ENCODE measurements at regions not wholly inside any gene's neighbourhood (a gene's known extent, or its start where the extent isn't known, plus 50 kb on each side); places are given as distances from the start of the nearest gene placed in this dataset.

GRCh38 chr3:132818251-132818650 lies 96.0 kb upstream of the NPHP3 start:
- no peak overlapping the region for H3K27ac Mint-ChIP-seq
- DNase-seq = no peak
- POLR2A ChIA-PET = no interaction called here
- H3K4me3 Mint-ChIP-seq = no peak overlapping the region
- intact Hi-C loops (cut with DNase I, micrococcal nuclease) = no loop called here
- no peak for ATAC-seq
- H3K4me1 Mint-ChIP-seq = no peaks in the 10 kb centered on the region
- H3K36me3 Mint-ChIP-seq (ENCODE audit: low read depth) = no peaks in the 10 kb centered on the region
- peaks cover 20% of the 10 kb centered on the region for H3K27me3 Mint-ChIP-seq
- H3K9me3 Mint-ChIP-seq (ENCODE audit: low read depth) = peaks cover under 1% of the 10 kb centered on the region
- CTCF ChIA-PET = no interaction called here

GRCh38 chr3:132817646-132818177 lies 95.5 kb upstream of the NPHP3 start:
- Mint-ChIP-seq H3K27ac (no peak overlapping the region), H3K27me3 (peaks cover 22% of the 10 kb centered on the region), H3K4me3 (no peak overlapping the region), H3K36me3 (ENCODE audit: low read depth) (no peaks in the 10 kb centered on the region), H3K4me1 (no peaks in the 10 kb centered on the region), H3K9me3 (ENCODE audit: low read depth) (peaks cover 2% of the 10 kb centered on the region)
- intact Hi-C loops (cut with DNase I, micrococcal nuclease) = no loop called here
- ATAC-seq (no peak), DNase-seq (no peak)
- POLR2A ChIA-PET = no interaction called here
- CTCF ChIA-PET = no interaction called here

- POLR2A ChIA-PET = no interaction called here
- H3K4me1 Mint-ChIP-seq = no peaks in the 10 kb centered on the region
- H3K27ac Mint-ChIP-seq = no peak overlapping the region
- CTCF ChIA-PET = no interaction called here
- H3K27me3 Mint-ChIP-seq = peaks cover 2% of the 10 kb centered on the region
- H3K36me3 Mint-ChIP-seq (ENCODE audit: low read depth) = no peaks in the 10 kb centered on the region
- DNase-seq = no peak
- no peaks in the 10 kb centered on the region for H3K9me3 Mint-ChIP-seq (ENCODE audit: low read depth)
- intact Hi-C loops (cut with DNase I, micrococcal nuclease) = no loop called here
- ATAC-seq = no peak
- no peak overlapping the region for H3K4me3 Mint-ChIP-seq
Measured at GRCh38 chr3:132805071-132805470, 82.9 kb upstream of the NPHP3 start.

- ChIA-PET POLR2A (no interaction called here), CTCF (no interaction called here)
- no peaks in the 10 kb centered on the region for H3K4me1 Mint-ChIP-seq
- ATAC-seq = no peak
- no peaks in the 10 kb centered on the region for H3K36me3 Mint-ChIP-seq (ENCODE audit: low read depth)
- intact Hi-C loops (cut with DNase I, micrococcal nuclease) = no loop called here
- peaks cover 2% of the 10 kb centered on the region for H3K27me3 Mint-ChIP-seq
- H3K9me3 Mint-ChIP-seq (ENCODE audit: low read depth) = no peaks in the 10 kb centered on the region
- no peak overlapping the region for H3K27ac Mint-ChIP-seq
- no peak overlapping the region for H3K4me3 Mint-ChIP-seq
- DNase-seq = no peak
Measured at GRCh38 chr3:132804498-132804897, 82.3 kb upstream of the NPHP3 start.

GRCh38 chr3:132803889-132804288 lies 81.7 kb upstream of the NPHP3 start:
- POLR2A ChIA-PET = no interaction called here
- Mint-ChIP-seq H3K27me3 (peaks cover 2% of the 10 kb centered on the region), H3K27ac (no peak overlapping the region), H3K4me1 (no peaks in the 10 kb centered on the region), H3K4me3 (no peak overlapping the region), H3K9me3 (ENCODE audit: low read depth) (no peaks in the 10 kb centered on the region), H3K36me3 (ENCODE audit: low read depth) (no peaks in the 10 kb centered on the region)
- CTCF ChIA-PET = no interaction called here
- intact Hi-C loops (cut with DNase I, micrococcal nuclease) = no loop called here
- DNase-seq (no peak), ATAC-seq (no peak)

- no peaks in the 10 kb centered on the region for H3K36me3 Mint-ChIP-seq (ENCODE audit: low read depth)
- intact Hi-C loops (cut with DNase I, micrococcal nuclease) = no loop called here
- no peak overlapping the region for H3K4me3 Mint-ChIP-seq
- ChIA-PET POLR2A (no interaction called here), CTCF (no interaction called here)
- no peak for DNase-seq
- H3K4me1 Mint-ChIP-seq = no peaks in the 10 kb centered on the region
- no peak overlapping the region for H3K27ac Mint-ChIP-seq
- H3K27me3 Mint-ChIP-seq = peaks cover 1% of the 10 kb centered on the region
- no peak for ATAC-seq
- H3K9me3 Mint-ChIP-seq (ENCODE audit: low read depth) = no peaks in the 10 kb centered on the region
Measured at GRCh38 chr3:132800958-132801357, 78.7 kb upstream of the NPHP3 start.

GRCh38 chr3:132790806-132791205 lies 68.6 kb upstream of the NPHP3 start:
- intact Hi-C loops (cut with DNase I, micrococcal nuclease) = no loop called here
- ATAC-seq (no peak), DNase-seq (no peak)
- Mint-ChIP-seq H3K4me1 (no peaks in the 10 kb centered on the region), H3K27ac (no peak overlapping the region), H3K27me3 (peaks cover 17% of the 10 kb centered on the region), H3K4me3 (no peak overlapping the region), H3K36me3 (ENCODE audit: low read depth) (no peaks in the 10 kb centered on the region), H3K9me3 (ENCODE audit: low read depth) (no peaks in the 10 kb centered on the region)
- POLR2A ChIA-PET = interaction anchor here (0.6 kb wide), 1 partner anchor 9 kb away, joined by 3 read pairs; no protein-coding TSS in a partner anchor
- CTCF ChIA-PET = no interaction called here

GRCh38 chr3:132789959-132790358 lies 67.8 kb upstream of the NPHP3 start:
- DNase-seq = no peak
- Mint-ChIP-seq H3K36me3 (ENCODE audit: low read depth) (no peaks in the 10 kb centered on the region), H3K27me3 (peaks cover 17% of the 10 kb centered on the region), H3K4me1 (no peaks in the 10 kb centered on the region), H3K4me3 (no peak overlapping the region), H3K9me3 (ENCODE audit: low read depth) (no peaks in the 10 kb centered on the region), H3K27ac (no peak overlapping the region)
- ATAC-seq = no peak
- intact Hi-C loops (cut with DNase I, micrococcal nuclease) = no loop called here
- POLR2A ChIA-PET = no interaction called here
- CTCF ChIA-PET = no interaction called here

- ChIA-PET POLR2A (no interaction called here), CTCF (no interaction called here)
- no peak overlapping the region for H3K4me3 Mint-ChIP-seq
- ATAC-seq (no peak), DNase-seq (no peak)
- no peaks in the 10 kb centered on the region for H3K4me1 Mint-ChIP-seq
- intact Hi-C loops (cut with DNase I, micrococcal nuclease) = no loop called here
- H3K9me3 Mint-ChIP-seq (ENCODE audit: low read depth) = no peaks in the 10 kb centered on the region
- H3K27me3 Mint-ChIP-seq = peaks cover 17% of the 10 kb centered on the region
- H3K27ac Mint-ChIP-seq = no peak overlapping the region
- no peaks in the 10 kb centered on the region for H3K36me3 Mint-ChIP-seq (ENCODE audit: low read depth)
Measured at GRCh38 chr3:132788301-132788671, 66.1 kb upstream of the NPHP3 start.

- no peak overlapping the region for H3K27ac Mint-ChIP-seq
- DNase-seq (no peak), ATAC-seq (no peak)
- POLR2A ChIA-PET = no interaction called here
- no peaks in the 10 kb centered on the region for H3K36me3 Mint-ChIP-seq (ENCODE audit: low read depth)
- H3K27me3 Mint-ChIP-seq = peaks cover 15% of the 10 kb centered on the region
- CTCF ChIA-PET = no interaction called here
- intact Hi-C loops (cut with DNase I, micrococcal nuclease) = no loop called here
- H3K4me1 Mint-ChIP-seq = no peaks in the 10 kb centered on the region
- no peaks in the 10 kb centered on the region for H3K9me3 Mint-ChIP-seq (ENCODE audit: low read depth)
- no peak overlapping the region for H3K4me3 Mint-ChIP-seq
Measured at GRCh38 chr3:132787616-132788300, 65.5 kb upstream of the NPHP3 start.

GRCh38 chr3:132786890-132787289 lies 64.7 kb upstream of the NPHP3 start:
- Mint-ChIP-seq H3K27ac (no peak overlapping the region), H3K4me1 (no peaks in the 10 kb centered on the region), H3K4me3 (no peak overlapping the region), H3K36me3 (ENCODE audit: low read depth) (no peaks in the 10 kb centered on the region), H3K27me3 (peaks cover 11% of the 10 kb centered on the region), H3K9me3 (ENCODE audit: low read depth) (no peaks in the 10 kb centered on the region)
- ChIA-PET CTCF (interaction anchor here (0.7 kb wide), 1 partner anchor 243 kb away, joined by 3 read pairs; no protein-coding TSS in a partner anchor), POLR2A (interaction anchor here (0.7 kb wide), 1 partner anchor 612 kb away, joined by 3 read pairs; no protein-coding TSS in a partner anchor)
- ATAC-seq (no peak), DNase-seq (no peak)
- intact Hi-C loops (cut with DNase I, micrococcal nuclease) = no loop called here

GRCh38 chr3:132785292-132785691 lies 63.1 kb upstream of the NPHP3 start:
- ATAC-seq = no peak
- ChIA-PET CTCF (interaction anchor here (0.7 kb wide), 1 partner anchor 169 kb away, joined by 3 read pairs; no protein-coding TSS in a partner anchor), POLR2A (no interaction called here)
- Mint-ChIP-seq H3K27ac (no peak overlapping the region), H3K27me3 (peaks cover 3% of the 10 kb centered on the region), H3K4me1 (no peaks in the 10 kb centered on the region), H3K9me3 (ENCODE audit: low read depth) (no peaks in the 10 kb centered on the region), H3K36me3 (ENCODE audit: low read depth) (no peaks in the 10 kb centered on the region), H3K4me3 (no peak overlapping the region)
- intact Hi-C loops (cut with DNase I, micrococcal nuclease) = no loop called here
- DNase-seq = no peak

All from activated CD4-positive, alpha-beta T cell treated with anti-CD3 and anti-CD28 coated beads for 36 hours (primary cell).